ENCODE measurements at regions not wholly inside any gene's neighbourhood (a gene's known extent, or its start where the extent isn't known, plus 50 kb on each side); places are given as distances from the start of the nearest gene placed in this dataset.

- TF ChIP-seq, protein P1, sequence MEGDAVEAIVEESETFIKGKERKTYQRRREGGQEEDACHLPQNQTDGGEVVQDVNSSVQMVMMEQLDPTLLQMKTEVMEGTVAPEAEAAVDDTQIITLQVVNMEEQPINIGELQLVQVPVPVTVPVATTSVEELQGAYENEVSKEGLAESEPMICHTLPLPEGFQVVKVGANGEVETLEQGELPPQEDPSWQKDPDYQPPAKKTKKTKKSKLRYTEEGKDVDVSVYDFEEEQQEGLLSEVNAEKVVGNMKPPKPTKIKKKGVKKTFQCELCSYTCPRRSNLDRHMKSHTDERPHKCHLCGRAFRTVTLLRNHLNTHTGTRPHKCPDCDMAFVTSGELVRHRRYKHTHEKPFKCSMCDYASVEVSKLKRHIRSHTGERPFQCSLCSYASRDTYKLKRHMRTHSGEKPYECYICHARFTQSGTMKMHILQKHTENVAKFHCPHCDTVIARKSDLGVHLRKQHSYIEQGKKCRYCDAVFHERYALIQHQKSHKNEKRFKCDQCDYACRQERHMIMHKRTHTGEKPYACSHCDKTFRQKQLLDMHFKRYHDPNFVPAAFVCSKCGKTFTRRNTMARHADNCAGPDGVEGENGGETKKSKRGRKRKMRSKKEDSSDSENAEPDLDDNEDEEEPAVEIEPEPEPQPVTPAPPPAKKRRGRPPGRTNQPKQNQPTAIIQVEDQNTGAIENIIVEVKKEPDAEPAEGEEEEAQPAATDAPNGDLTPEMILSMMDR (IDR thresholded peaks at IDR 0.05 in 8 of 11, conservative IDR thresholded peaks at IDR 0.05 in 3 of 11) = no peak
- TF ChIP-seq POLR2AphosphoS5 (IDR thresholded peaks at IDR 0.05) = no peak
Measured at GRCh38 chr3:34072297-34072696, 273.9 kb downstream of the PDCD6IP start.

Data from spleen (tissue), 7 donors.